HG02840 (cell line): ENCODE measurements at regions not wholly inside any gene's neighbourhood (a gene's known extent, or its start where the extent isn't known, plus 50 kb on each side); places are given as distances from the start of the nearest gene placed in this dataset.
"Not testable (repeated sequence)": the region's sequence is repeated elsewhere in the genome, so short reads cannot be mapped to it uniquely, and the experiment has no call there.

Experiments used
- ATAC-seq: cut with Tn5 transposase; IDR thresholded peaks from one replicate; pipeline ENCODE4 v1.9.1; 2021; ENCODE audit warnings: mild to moderate bottlenecking, moderate library complexity, moderate number of reproducible peaks; ENCODE audit not compliant: unreplicated experiment, low FRiP score

- no peak for ATAC-seq
These were observed 479.0 kb downstream of the RAP2B start for GRCh38 chr3:153640689-153641665.

GRCh38 chr3:153642576-153642975, 478.6 kb upstream of the ARHGEF26 start:
- not testable (repeated sequence) for ATAC-seq

GRCh38 chr3:153643471-153643870, 477.7 kb upstream of the ARHGEF26 start:
- ATAC-seq = not testable (repeated sequence)

GRCh38 chr3:153649286-153649839, 471.8 kb upstream of the ARHGEF26 start:
- ATAC-seq = no peak

GRCh38 chr3:153652076-153652475, 469.1 kb upstream of the ARHGEF26 start:
- no peak for ATAC-seq

GRCh38 chr3:153657046-153657445, 464.1 kb upstream of the ARHGEF26 start:
- ATAC-seq = no peak

- ATAC-seq = no peak
These were observed 463.7 kb upstream of the ARHGEF26 start for GRCh38 chr3:153657461-153657860.

GRCh38 chr3:153658136-153658535, 463.1 kb upstream of the ARHGEF26 start:
- no peak for ATAC-seq

- ATAC-seq = no peak
These were observed 454.0 kb upstream of the ARHGEF26 start for GRCh38 chr3:153666991-153667740.

GRCh38 chr3:153669527-153669926, 451.7 kb upstream of the ARHGEF26 start:
- no peak for ATAC-seq

GRCh38 chr3:153670577-153670976, 450.6 kb upstream of the ARHGEF26 start:
- no peak for ATAC-seq

- ATAC-seq = no peak
These were observed 447.3 kb upstream of the ARHGEF26 start for GRCh38 chr3:153673853-153674252.

- no peak for ATAC-seq
These were observed 441.5 kb upstream of the ARHGEF26 start for GRCh38 chr3:153679714-153680113.

GRCh38 chr3:153680526-153680925, 440.7 kb upstream of the ARHGEF26 start:
- no peak for ATAC-seq

- no peak for ATAC-seq
These were observed 440.1 kb upstream of the ARHGEF26 start for GRCh38 chr3:153681057-153681456.

GRCh38 chr3:153688301-153689120, 432.7 kb upstream of the ARHGEF26 start:
- ATAC-seq = no peak

- no peak for ATAC-seq
These were observed 428.0 kb upstream of the ARHGEF26 start for GRCh38 chr3:153693207-153693606.

- ATAC-seq = no peak
These were observed 419.1 kb upstream of the ARHGEF26 start for GRCh38 chr3:153702106-153702505.

- no peak for ATAC-seq
These were observed 417.1 kb upstream of the ARHGEF26 start for GRCh38 chr3:153704115-153704514.

GRCh38 chr3:153706706-153707105, 414.5 kb upstream of the ARHGEF26 start:
- ATAC-seq = no peak
